Retina (tissue), 1 donor: ENCODE measurements at regions not wholly inside any gene's neighbourhood (a gene's known extent, or its start where the extent isn't known, plus 50 kb on each side); places are given as distances from the start of the nearest gene placed in this dataset.
"Not testable (repeated sequence)": the region's sequence is repeated elsewhere in the genome, so short reads cannot be mapped to it uniquely, and the experiment has no call there.

ENCODE experiments used
- DNase-seq: peaks from one replicate; pipeline ENCODE4 v3.0.0-alpha.2; 2016

- DNase-seq: no peak
Measured at GRCh38 chr15:70576276-70576675, 187.1 kb downstream of the UACA start.

DNA sequence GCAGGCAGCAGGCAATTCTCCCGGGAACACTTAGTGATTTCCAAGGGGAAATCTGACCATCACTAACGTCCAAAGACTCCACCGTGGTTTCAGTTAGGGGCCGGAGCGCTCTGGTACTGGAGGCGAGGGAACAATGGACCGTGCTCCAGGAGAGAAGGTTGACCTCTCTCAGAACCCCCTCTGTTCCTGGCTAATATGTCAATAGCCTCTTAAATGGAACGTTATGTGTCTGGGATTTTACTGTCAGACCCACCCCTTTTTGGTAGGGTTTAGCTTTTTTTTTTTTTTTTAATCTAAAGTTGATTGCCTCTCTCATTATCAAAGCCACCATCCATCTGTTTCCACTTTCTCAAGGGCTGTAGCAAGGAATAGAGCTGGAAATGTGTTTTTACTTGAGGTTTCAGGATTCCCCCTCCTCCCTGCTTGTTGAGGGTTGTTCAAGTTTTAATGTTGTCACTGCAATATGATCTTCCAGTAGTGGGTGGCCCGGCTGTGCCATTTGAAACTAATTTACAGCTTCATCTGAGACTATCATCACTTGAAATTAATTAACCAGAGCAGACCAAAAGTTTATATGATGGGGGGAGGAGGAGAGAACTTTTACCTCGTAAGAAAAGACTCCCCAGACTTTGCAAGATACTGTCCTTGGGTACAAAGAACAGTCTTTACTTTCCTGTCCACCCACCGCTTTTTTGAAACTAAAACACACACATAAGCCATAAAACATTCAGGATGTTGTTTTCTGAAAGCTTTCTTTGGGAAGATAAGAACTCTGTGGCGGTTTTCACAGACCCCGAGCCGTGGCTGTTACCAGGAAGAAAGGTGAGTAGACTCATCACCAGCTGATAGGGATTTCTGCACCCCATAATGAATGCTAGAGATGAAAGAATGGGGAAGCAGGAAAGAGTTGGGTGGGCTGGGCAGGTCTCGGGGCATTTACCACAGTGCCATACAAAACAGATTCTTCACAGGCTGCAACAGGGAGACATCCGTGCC lies 187.8 kb downstream of the UACA start:
- DNase-seq: no peak

DNA sequence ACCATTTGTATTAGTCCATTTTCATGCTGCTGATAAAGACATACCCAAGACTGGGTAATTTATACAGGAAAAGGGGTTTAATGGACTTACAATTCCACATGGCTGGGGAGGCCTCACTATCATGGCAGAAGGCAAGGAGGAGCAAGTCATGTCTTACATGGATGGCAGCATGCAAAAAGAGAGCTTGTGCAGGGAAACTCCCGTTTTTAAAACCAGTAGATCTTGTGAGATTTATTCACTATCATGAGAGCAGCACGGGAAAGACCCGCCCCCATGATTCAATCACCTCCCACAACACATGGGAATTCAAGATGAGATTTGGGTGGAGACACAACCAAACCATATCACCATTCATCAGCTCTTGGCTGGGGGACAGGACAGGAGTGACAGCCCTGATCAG lies 189.0 kb downstream of the UACA start:
- not testable (repeated sequence) for DNase-seq

DNA sequence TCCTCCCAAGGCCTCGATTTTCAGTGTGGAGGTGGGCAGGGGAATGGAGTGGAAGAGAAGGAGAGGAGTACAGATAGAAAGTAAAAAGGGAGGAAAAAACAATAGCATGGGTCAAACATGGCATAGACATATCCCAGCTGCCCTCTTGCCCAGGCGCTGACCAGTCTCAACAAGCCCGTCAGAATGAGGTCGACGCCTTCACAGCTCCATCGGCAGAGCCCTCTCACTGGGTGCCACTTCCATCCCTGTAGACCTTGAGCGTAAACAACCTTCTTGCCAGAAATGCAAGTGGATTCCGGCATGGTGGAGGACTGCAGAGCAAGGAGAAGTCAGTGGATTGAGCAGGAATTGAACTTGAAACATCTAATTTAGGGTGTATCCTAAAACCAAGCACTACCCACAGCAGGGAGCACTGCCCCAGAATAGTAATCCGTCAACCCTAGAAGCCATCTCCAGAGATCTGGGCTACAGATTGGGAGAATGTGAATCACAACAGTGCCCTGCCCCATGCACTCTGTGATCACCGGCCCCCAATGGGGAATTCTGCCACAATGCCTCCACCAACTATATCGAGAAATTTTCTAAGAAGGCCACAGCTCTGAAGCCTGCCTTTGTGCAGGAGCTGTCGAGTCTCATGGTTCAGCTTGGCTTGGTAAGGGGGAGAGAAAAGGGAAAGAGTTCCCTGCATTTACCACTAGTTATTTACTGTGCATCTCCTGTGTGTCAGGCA lies 190.1 kb downstream of the UACA start:
- no peak for DNase-seq

GRCh38 chr15:70569714-70570231 lies 193.6 kb downstream of the UACA start:
- DNase-seq: no peak

DNA sequence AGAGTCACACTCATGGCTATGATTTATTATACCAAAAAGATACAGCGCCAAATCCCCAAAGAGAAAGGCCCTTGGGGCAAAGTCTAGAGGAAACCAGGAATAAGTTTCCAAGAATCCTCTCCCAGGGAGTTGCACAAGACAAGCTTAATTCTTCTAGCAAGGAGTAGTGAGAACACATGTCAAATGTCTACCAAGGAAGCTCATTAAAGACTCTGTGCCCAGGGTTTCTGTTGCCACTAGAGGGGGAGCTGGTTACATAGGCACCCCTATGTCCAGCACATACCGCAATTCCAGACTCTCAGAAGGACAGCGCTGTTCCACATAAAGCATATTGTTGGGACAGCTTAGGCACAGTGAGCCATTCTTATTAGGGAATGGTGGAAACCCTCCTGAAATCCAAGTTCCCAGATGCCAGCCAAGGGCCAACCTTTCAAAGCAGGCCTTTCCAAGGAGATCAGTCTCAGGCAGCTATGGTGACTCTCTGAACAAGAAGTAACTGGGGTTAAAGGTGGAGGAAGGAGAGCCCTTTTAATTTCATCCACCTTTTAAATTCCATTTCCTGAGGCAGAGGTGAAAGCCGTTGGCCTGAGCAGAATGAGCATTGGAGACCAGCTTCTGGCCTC lies 194.2 kb downstream of the UACA start:
- peak; percentile 28 for DNase-seq

GRCh38 chr15:70566989-70567388 lies 196.4 kb downstream of the UACA start:
- DNase-seq: no peak

DNA sequence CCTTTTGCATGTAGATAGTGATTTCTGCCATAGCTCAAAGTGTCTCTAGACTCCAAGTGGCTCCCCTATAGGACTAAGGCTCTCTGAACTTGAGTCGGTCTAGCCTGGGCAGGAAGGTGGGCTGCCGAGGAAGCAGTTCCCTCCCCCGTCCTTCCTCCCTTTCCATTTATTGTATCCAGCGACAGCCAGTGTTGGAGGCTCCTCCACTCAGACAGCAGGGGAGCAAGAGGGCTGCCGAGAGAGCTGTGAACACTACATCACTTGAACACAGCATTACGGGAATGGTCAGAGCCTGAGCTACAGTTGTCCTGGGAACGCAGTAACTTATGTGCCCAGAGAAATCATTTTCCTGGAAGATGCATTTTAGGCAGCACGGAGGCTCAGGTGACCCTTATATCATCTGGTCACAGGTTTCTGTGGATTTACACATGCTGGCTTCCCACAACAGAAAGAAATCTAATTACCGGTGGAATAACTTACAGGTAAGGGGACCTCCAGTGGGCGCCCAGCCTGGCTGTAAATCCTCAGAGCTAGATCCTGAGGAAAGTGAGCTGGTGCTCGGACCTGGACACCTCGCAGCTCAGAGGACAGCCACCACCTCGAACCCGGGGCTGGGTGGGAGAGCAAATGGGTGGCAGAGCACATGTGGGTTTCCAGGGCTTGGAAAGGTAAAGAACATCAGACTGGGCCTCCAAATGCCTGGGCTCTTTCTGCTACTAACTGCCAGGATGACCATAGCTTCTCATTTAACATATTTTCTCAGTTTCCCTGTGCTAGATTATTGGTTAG lies 197.1 kb downstream of the UACA start:
- peak; percentile 35 for DNase-seq

DNA sequence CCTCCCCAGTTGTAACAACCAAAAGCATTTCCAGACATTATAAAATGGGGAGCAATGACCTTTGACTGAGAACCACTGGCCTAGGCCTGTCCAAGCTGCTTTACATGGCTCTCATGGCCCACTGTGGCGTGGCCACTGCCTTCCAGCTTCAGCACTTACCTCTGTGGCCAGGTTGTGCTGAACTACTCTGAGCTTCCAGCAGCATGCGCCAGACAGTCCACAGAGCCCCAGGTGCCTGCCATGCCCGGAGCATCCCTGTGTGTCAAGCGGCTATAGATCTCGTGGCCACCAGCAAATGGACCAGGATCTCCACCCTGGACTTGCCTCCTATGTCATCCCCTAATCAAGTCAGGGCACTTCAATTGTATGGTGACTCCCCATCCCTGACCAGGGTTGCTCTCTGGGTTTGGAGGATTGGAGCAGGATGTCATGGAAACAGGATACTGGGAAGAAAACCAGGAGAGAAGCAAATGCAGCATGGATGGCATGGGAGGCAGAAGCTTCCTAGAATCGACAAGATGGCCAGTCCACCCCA lies 199.7 kb downstream of the UACA start:
- DNase-seq: no peak

DNA sequence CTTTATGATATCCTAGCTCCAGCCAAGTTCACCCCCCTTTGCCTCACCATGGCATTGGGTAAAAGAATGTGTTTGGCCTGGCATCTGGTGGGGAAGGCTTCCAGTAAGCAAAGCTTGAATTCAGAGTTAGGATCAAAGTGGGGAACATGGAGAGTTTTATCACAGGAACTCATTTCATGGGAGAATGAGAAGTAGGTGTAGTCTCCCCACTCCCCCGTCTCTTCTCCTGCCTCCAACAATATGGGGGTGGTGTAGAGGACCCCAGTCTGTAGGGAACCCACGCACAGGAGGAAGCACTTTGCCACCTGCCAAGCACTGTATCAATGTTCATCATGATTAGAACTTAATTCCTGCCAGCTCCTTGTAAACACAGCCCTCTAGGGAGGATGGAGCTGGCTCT lies 200.5 kb downstream of the UACA start:
- DNase-seq: no peak

DNA sequence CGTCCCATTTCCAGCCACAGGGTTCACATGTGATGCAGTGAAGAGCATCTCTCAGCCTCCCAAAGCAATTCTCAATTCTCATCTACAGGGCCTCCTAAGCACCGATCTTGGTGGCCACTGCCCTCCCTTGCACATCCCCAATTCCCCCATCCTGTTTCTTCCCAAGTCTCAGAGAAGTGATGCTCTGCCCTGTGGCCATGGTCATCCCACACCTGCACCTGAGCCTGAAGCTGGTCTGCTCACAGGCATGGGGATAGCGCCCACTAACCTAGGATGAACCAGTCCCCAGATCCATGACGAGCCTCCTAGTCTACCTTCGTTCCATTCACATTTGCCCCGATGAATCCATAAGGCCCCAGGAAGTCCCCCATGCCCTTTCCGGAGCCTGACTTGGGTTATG lies 201.5 kb downstream of the UACA start:
- no peak for DNase-seq

DNA sequence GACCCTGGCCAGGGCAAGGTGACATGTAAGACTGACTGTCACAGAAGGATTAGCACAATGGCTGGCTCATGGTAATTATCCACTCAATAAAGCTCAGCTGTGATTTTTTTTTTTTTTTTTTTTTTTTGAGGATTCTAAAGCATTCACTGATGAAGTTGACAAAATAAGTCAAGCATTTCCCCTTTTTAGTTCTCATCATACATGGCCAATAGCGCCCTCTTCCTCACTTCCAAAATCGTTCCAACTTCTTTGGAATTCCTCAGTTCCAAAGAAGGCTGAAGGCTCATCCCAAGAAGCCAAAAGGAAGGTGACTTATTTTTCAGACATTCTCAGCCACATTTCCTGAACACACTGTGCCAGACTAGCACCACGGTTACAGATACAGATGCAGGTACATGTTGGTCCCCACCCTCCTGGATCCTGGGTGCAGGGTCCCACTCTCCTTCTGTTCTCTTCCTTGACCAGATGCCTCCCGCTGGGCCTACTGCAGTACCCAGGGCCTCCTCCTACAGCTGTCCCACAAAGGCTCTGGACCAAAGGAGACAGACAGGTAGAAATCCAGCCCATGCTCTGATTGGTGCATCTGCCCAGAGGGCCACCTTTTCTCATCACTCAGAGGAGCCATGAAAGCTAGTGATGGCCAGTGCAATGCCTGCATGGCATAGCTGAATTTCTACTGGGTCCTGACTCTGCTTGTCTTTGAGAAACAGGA lies 202.6 kb downstream of the UACA start:
- no peak for DNase-seq

DNA sequence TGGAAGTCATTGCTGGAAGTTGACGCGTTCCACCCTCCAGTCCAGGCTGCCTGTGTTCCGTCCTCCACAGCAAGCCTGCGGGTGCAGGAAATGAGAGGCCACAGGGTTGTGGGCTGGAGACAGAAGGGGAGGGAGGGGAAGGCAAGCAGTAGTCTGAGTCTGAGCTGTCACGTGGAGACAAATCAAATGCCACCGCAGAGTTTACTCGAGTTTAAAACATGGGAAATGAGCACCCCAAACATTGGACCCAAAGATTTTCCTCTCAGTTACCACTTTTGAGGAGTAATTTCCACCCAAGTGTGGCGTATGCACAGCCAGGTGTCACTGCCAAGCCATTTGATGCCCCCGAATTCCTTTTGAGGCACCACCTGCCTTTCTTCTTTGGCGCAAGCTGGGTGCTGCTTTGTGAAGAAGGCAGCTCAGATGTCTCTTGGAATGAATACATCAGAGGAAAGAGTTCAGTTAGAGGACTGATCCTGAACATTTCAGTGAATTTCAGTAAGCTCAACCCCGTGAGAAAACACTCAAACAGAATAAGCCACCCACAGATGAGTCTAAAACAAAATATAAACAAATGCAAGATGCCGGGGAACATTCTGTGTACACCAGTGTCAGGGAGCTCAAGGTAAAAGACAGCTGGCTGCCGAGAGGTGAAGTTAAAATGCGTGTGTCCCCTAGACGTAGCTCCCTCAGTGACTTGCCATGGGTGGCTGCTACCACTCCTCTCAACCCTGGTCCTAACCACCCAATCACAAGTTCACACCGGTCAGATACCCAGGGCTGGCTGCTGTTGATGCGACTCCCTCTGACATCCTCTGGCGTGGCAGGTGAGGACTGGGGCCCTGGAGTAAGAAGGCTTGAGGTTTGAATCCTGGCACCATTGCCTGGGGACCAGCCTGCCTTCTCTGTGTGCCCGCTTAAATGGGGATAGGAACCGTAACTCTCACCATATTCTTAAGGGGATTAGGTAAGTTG lies 203.8 kb downstream of the UACA start:
- peak; percentile 53 for DNase-seq

GRCh38 chr15:70558406-70559264 lies 204.7 kb downstream of the UACA start:
- no peak for DNase-seq

DNA sequence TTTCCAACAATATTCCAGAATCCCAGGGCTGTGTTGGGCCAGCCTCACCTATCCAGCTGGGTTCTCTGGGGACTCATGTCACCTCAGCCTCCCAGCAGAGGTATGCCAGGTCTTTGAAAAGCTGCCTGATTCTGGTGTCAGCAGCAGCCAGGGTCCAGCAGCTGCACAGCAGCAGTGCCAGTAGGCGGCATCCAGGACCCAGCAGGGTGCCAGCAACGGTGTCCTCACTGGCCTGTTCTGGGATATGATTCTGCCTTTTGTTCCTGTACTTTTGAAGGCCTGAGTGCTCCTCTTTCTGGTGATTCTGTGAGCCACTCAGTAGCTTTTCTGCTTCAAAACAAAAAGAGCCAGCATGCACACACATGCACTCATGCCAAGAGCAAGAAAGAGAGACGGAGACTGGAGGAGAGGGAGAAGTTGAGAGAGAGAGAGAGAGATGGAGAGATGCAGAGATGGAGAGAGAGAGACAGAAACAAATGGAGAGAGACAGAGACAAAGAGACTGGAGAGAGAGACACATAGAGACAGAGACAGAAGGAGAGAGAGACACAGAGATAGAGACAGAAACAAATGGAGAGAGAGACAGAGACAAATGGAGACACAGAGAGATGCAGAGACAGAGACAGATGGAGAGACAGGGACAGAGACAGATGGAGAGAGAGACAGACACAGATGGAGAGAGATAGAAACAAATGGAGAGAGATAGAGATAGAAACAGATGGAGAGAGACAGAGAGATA lies 205.7 kb downstream of the UACA start:
- no peak for DNase-seq

DNA sequence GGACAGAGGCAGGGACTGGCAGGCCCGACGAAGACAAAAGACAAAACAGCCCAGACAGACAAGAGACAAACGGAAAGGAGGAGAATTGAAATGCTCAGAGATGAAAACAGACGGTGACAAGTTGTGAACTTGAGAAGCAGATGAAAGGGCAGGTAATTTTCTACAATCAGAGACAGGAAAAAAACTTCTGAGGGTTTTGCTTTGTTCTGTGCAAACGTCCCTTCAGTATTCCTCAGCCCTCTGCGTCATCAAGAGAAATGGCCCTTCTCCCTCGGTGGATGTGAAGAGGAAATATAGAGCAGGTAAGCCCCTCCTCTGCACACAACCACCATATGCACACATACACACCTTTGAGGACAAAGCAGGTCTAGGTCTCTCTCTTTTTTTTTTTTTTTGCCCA lies 206.6 kb downstream of the UACA start:
- DNase-seq: no peak

GRCh38 chr15:70556151-70556741 lies 207.1 kb downstream of the UACA start:
- DNase-seq: peak; percentile 77

GRCh38 chr15:70555713-70556112 lies 207.6 kb downstream of the UACA start:
- no peak for DNase-seq
